Fibroblast of villous mesenchyme (primary cell): ENCODE measurements at regions not wholly inside any gene's neighbourhood (a gene's known extent, or its start where the extent isn't known, plus 50 kb on each side); places are given as distances from the start of the nearest gene placed in this dataset.

Source experiments
- DNase-seq: peaks from one replicate; pipeline ENCODE4 v3.0.0-alpha.2; 2010; ENCODE audit warnings: low read depth
- H3K4me3 ChIP-seq: 2 replicates; pipeline ENCODE4 v1.5.1; 2011; ENCODE audit warnings: low read depth, mild to moderate bottlenecking, low read length
- CTCF ChIP-seq: IDR thresholded peaks from 2 replicates; pipeline ENCODE4 v1.5.1; 2012; ENCODE audit warnings: low read depth, mild to moderate bottlenecking, low read length; ENCODE audit not compliant: insufficient read depth

- no peak for TF ChIP-seq CTCF
- H3K4me3 ChIP-seq, result no peak overlapping the region
- no peak for DNase-seq
Measured at GRCh38 chr6:159480471-159480870, 212.6 kb downstream of the SOD2 start.

GRCh38 chr6:159479146-159479545 is 213.9 kb downstream of the SOD2 start:
- no peak for TF ChIP-seq CTCF
- DNase-seq, result no peak
- H3K4me3 ChIP-seq, result no peak overlapping the region

- no peak for TF ChIP-seq CTCF
- no peak overlapping the region for H3K4me3 ChIP-seq
- DNase-seq, result no peak
Measured at GRCh38 chr6:159473475-159474263, 219.4 kb downstream of the SOD2 start.

GRCh38 chr6:159470397-159470796 is 222.6 kb downstream of the SOD2 start:
- no peak overlapping the region for H3K4me3 ChIP-seq
- DNase-seq, result no peak
- TF ChIP-seq CTCF, result no peak

DNA sequence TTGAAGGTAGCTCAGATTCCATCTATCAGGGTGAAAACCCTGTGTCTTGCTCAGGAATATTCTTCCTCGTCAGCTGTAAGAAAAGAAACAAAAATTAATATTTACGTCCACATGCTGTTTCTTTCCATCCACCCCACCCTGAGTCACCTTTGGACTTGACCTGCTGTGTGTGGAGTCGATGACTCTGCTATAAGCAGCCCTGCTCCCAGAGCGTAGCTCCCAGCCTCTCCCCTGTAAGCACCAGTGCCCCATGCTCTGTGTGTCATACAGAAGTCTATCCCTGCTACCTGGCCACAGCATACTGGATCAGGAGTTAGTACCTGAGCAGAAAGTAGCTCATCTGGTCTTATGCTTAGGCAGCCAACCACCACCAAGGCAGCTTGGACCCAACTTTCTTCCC is 223.6 kb downstream of the SOD2 start:
- no peak for TF ChIP-seq CTCF
- DNase-seq, result no peak
- no peak overlapping the region for H3K4me3 ChIP-seq

DNA sequence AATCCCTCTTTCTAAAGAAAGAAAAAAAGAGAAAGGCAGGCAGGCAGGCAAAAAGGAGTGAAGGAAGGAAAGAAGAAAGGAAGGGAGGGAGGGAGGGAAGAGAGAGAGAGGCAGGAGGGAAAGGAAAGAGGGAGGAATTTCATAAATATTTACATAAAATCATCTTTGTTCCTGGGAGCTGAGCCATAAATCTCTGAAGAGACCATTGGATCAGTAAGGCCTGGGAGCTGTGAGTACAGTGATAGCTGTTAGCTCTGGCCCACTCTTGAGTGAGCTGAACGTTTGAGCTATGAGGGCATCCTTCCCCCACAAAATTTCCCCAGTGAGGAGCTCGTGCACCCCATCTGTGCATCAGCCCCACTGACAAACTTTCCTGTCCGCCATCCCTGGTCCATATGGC is 224.0 kb downstream of the SOD2 start:
- no peak for DNase-seq
- TF ChIP-seq CTCF, result no peak
- no peak overlapping the region for H3K4me3 ChIP-seq

GRCh38 chr6:159467473-159468041 is 225.5 kb downstream of the SOD2 start:
- H3K4me3 ChIP-seq, result no peak overlapping the region
- TF ChIP-seq CTCF, result no peak
- no peak for DNase-seq
